ENCODE measurements at regions not wholly inside any gene's neighbourhood (a gene's known extent, or its start where the extent isn't known, plus 50 kb on each side); places are given as distances from the start of the nearest gene placed in this dataset.

DNA sequence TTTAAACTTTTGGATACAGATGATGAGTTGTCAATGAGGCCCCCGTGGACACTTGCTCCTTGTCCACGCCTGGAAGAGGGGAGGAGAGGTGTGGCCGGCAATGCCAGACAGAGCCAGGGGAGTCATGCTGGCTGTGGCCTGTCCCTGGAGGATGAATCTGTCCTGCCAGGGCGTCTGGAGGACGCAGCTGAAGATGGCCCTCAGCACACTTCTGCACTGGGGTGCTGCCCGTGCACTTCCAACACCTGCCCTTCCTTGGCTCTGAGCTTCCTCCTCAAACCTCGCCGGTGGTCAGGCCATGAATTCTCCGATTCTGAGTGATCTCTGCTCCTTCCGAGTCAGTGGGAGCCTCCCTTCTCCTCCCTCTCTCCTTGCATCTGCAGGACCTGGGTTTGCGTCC, 56.4 kb downstream of the KCNF1 start:
- TF ChIP-seq, protein P1, sequence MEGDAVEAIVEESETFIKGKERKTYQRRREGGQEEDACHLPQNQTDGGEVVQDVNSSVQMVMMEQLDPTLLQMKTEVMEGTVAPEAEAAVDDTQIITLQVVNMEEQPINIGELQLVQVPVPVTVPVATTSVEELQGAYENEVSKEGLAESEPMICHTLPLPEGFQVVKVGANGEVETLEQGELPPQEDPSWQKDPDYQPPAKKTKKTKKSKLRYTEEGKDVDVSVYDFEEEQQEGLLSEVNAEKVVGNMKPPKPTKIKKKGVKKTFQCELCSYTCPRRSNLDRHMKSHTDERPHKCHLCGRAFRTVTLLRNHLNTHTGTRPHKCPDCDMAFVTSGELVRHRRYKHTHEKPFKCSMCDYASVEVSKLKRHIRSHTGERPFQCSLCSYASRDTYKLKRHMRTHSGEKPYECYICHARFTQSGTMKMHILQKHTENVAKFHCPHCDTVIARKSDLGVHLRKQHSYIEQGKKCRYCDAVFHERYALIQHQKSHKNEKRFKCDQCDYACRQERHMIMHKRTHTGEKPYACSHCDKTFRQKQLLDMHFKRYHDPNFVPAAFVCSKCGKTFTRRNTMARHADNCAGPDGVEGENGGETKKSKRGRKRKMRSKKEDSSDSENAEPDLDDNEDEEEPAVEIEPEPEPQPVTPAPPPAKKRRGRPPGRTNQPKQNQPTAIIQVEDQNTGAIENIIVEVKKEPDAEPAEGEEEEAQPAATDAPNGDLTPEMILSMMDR (IDR thresholded peaks at IDR 0.05 in 2 of 3, conservative IDR thresholded peaks at IDR 0.05 in 1 of 3; ENCODE audit: borderline replicate concordance in 1 of 3, insufficient read depth in 1 of 3, low read depth in 2 of 3, low read length in 2 of 3): no peak
- TF ChIP-seq EZH2phosphoT487 (IDR thresholded peaks at IDR 0.05; ENCODE audit: borderline replicate concordance) (no peak), CBX3 (IDR thresholded peaks at IDR 0.05; ENCODE audit: low read depth) (no peak), FOSL1 (IDR thresholded peaks at IDR 0.05; ENCODE audit: low read depth) (no peak)
